ENCODE measurements at regions not wholly inside any gene's neighbourhood (a gene's known extent, or its start where the extent isn't known, plus 50 kb on each side); places are given as distances from the start of the nearest gene placed in this dataset.

- POLR2A ChIA-PET, result no interaction called here
- DNase-seq (ENCODE audit: low spot score) (no peak), ATAC-seq (no peak), FAIRE-seq (no peak)
- CTCF ChIA-PET (ENCODE audit: low intra/inter-chr PET ratio, low total read pairs), result no interaction called here
- H4K20me1 ChIP-seq (ENCODE audit: insufficient read depth, low read length), result no peaks in the 10 kb centered on the region
- no peaks in the 10 kb centered on the region for H3K4me1 ChIP-seq (ENCODE audit: insufficient read depth, low read length)
- H3K27ac ChIP-seq (ENCODE audit: extremely low read length, insufficient read depth, low read length), result no peak overlapping the region
- BruUV-seq (replicated peaks), result no TSS peak
- peaks cover 0 to 20% of the 10 kb centered on the region in 2 experiments; a peak in 2 of 5 replicates for H3K27me3 ChIP-seq (ENCODE audit: control insufficient read depth in 1 of 2, insufficient read depth in 2 of 2, low read length in 2 of 2)
- H2AFZ ChIP-seq (ENCODE audit: low read length), result no peak overlapping the region
- intact Hi-C loops (cut with micrococcal nuclease; ENCODE audit: unreplicated experiment) (no loop called here), in situ Hi-C loops (cut with HindIII; ENCODE audit: extremely low pct_ligation_motif_present, low pct_unique_long_range_greater_than_20kb) (no loop called here)
- H3K36me3 ChIP-seq (replicated peaks in 1 of 2; ENCODE audit: control insufficient read depth in 1 of 2, insufficient read depth in 2 of 2, low read length in 2 of 2), result no peaks in the 10 kb centered on the region
- no peak for TF ChIP-seq GFI1 (CRISPR knock-in tag; IDR thresholded peaks at IDR 0.05; ENCODE audit: borderline replicate concordance)
- TF ChIP-seq HIVEP1 (CRISPR knock-in tag; IDR thresholded peaks at IDR 0.05), result no peak
- TF ChIP-seq ZNF20 (CRISPR knock-in tag; IDR thresholded peaks at IDR 0.05), result no peak
- no peak for TF ChIP-seq HOXA3 (CRISPR knock-in tag; IDR thresholded peaks at IDR 0.05)
- TF ChIP-seq ZBTB7B (CRISPR knock-in tag; IDR thresholded peaks at IDR 0.05), result no peak
- no peak for TF ChIP-seq ZFP36L1 (CRISPR knock-in tag; IDR thresholded peaks at IDR 0.05)
- TF ChIP-seq ZMAT5 (CRISPR knock-in tag; IDR thresholded peaks at IDR 0.05; ENCODE audit: borderline replicate concordance, low read depth), result no peak
- no peak for TF ChIP-seq MIXL1 (CRISPR knock-in tag; IDR thresholded peaks at IDR 0.05)
- no peaks in the 10 kb centered on the region for H3K9me3 ChIP-seq (ENCODE audit: low read length)
- H3K9ac ChIP-seq (ENCODE audit: insufficient read depth, low read depth, low read length), result no peak overlapping the region
- no peaks in the 10 kb centered on the region for H3K79me2 ChIP-seq (ENCODE audit: insufficient read depth, low read length)
- no peak overlapping the region for H3K4me3 ChIP-seq (replicated peaks in 1 of 3; ENCODE audit: insufficient read depth in 1 of 3, low read depth in 2 of 3, low read length in 3 of 3)
- 20% methylated on average over 11 of the region's 13 CpGs for WGBS (ENCODE audit: low lambda C conversion rate)
- H3K4me2 ChIP-seq (ENCODE audit: low read depth, low read length), result no peak overlapping the region
Measured at GRCh38 chr11:134691295-134691873, 279.3 kb upstream of the B3GAT1 start.

- H3K4me1 ChIP-seq (ENCODE audit: insufficient read depth, low read length), result no peaks in the 10 kb centered on the region
- TF ChIP-seq ZNF639 (CRISPR knock-in tag; conservative IDR thresholded peaks at IDR 0.05) (no peak), CENPX (CRISPR knock-in tag; IDR thresholded peaks at IDR 0.05) (no peak), FOXM1 (CRISPR knock-in tag; IDR thresholded peaks at IDR 0.05) (no peak), ZNF329 (CRISPR knock-in tag; IDR thresholded peaks at IDR 0.05; ENCODE audit: low read depth) (no peak), ETV6 (CRISPR knock-in tag; conservative IDR thresholded peaks at IDR 0.05) (no peak), ZFY (CRISPR knock-in tag; IDR thresholded peaks at IDR 0.05) (no peak)
- in situ Hi-C loops (cut with HindIII; ENCODE audit: extremely low pct_ligation_motif_present, low pct_unique_long_range_greater_than_20kb), result no loop called here
- no peak overlapping the region for H3K27ac ChIP-seq (ENCODE audit: extremely low read length, insufficient read depth, low read length)
- WGBS (ENCODE audit: low lambda C conversion rate), result 0% methylated on average over 2 of the region's 2 CpGs
- intact Hi-C loops (cut with micrococcal nuclease; ENCODE audit: unreplicated experiment), result no loop called here
- ATAC-seq, result no peak
- FAIRE-seq, result no peak
- H3K4me2 ChIP-seq (ENCODE audit: low read depth, low read length), result no peak overlapping the region
- H3K9me3 ChIP-seq (ENCODE audit: low read length), result no peaks in the 10 kb centered on the region
- no peak overlapping the region for H2AFZ ChIP-seq (ENCODE audit: low read length)
- H3K36me3 ChIP-seq (replicated peaks in 1 of 2; ENCODE audit: control insufficient read depth in 1 of 2, insufficient read depth in 2 of 2, low read length in 2 of 2), result no peaks in the 10 kb centered on the region
- no TSS peak for BruUV-seq (replicated peaks)
- H3K79me2 ChIP-seq (ENCODE audit: insufficient read depth, low read length), result no peaks in the 10 kb centered on the region
- no peak for DNase-seq (ENCODE audit: low spot score)
- ChIA-PET POLR2A (no interaction called here), CTCF (ENCODE audit: low intra/inter-chr PET ratio, low total read pairs) (no interaction called here)
- no peak overlapping the region for H3K9ac ChIP-seq (ENCODE audit: insufficient read depth, low read depth, low read length)
- no peaks in the 10 kb centered on the region for H4K20me1 ChIP-seq (ENCODE audit: insufficient read depth, low read length)
- peaks cover 0 to 20% of the 10 kb centered on the region in 2 experiments; a peak in 2 of 5 replicates for H3K27me3 ChIP-seq (ENCODE audit: control insufficient read depth in 1 of 2, insufficient read depth in 2 of 2, low read length in 2 of 2)
- H3K4me3 ChIP-seq (replicated peaks in 1 of 3; ENCODE audit: insufficient read depth in 1 of 3, low read depth in 2 of 3, low read length in 3 of 3), result no peak overlapping the region
Measured at GRCh38 chr11:134689886-134690285, 277.8 kb upstream of the B3GAT1 start.
